Thyroid gland (tissue), 4 donors: ENCODE measurements at regions not wholly inside any gene's neighbourhood (a gene's known extent, or its start where the extent isn't known, plus 50 kb on each side); places are given as distances from the start of the nearest gene placed in this dataset.

ENCODE experiments used
- DNase-seq, 2 donors: peaks; one replicate each; pipeline ENCODE4 v3.0.0-alpha.2; 2019
- H3K27ac ChIP-seq, 3 donors: fragments of 200-600 bp; sonication (generic); 1 replicate in 2 of 3; 2 replicates in 1 of 3; pipeline ENCODE4 v1.5.1; 2016 to 2019; ENCODE audit warnings: mild to moderate bottlenecking in 1 of 3, moderate library complexity in 1 of 3
- H3K27me3 ChIP-seq: fragments of 200-600 bp; sonication (generic); one replicate; pipeline ENCODE4 v1.5.1; 2019
- H3K36me3 ChIP-seq, 2 donors: fragments of 200-600 bp; sonication (generic); one replicate each; pipeline ENCODE4 v1.5.1; 2016 to 2019
- H3K4me1 ChIP-seq, 2 donors: fragments of 200-600 bp; sonication (generic); one replicate each; pipeline ENCODE4 v1.5.1; 2017 to 2019
- H3K4me3 ChIP-seq, 3 donors: fragments of 200-600 bp; sonication (generic); replicated peaks in 1 of 3; 1 replicate in 2 of 3; 2 replicates in 1 of 3; pipeline ENCODE4 v1.5.1; 2016; ENCODE audit warnings: mild to moderate bottlenecking in 1 of 3
- H3K9me3 ChIP-seq: fragments of 200-600 bp; sonication (generic); one replicate; pipeline ENCODE4 v1.5.1; 2017
- POLR2A ChIP-seq, 2 donors: fragments of 450-650 bp; IDR thresholded peaks; one replicate each; pipeline ENCODE4 v1.6.1; 2017; ENCODE audit warnings: antibody characterized with exemption in 2 of 2, mild to moderate bottlenecking in 2 of 2, moderate library complexity in 1 of 2
- WGBS, 2 donors: methylation state at CpG; one replicate each; pipeline ENCODE4 v1.1.5; 2017; 5-methylcytosine and 5-hydroxymethylcytosine counted together
- intact Hi-C: fragments of 100-400 bp; cut with DNase I; formaldehyde crosslinking; loops from one replicate; pipeline ENCODE4 v1.15.1; 2023
- TF ChIP-seq, protein P1 (sequence below), 6 experiments: fragments of 200-600 bp in 3 of 6; fragments of 450-650 bp in 3 of 6; sonication (generic) in 3 of 6; IDR thresholded peaks; one replicate each; pipeline ENCODE4 v1.5.1; 2016 to 2019; ENCODE audit warnings: antibody characterized with exemption in 6 of 6, mild to moderate bottlenecking in 2 of 6, inconsistent platforms in 1 of 6, moderate library complexity in 1 of 6

DNA sequence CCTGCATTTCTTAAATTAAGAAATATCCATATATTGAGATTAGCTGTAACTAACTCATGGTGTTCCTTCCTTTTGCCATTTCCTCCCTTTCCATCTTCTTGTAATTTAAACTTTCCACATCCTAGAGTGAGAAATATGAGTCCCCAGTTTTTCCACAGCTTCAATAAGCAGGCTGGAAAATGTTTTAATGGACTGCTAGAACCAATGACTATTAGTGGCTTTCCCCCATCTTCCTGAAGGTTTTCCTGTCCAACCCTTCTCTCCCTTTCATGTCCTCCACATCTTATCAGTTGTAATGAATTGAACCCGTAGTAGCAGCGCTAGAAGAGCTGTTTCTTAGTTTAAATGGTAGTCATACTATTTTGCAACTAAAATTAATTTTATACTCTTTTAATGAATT lies 145.7 kb downstream of the AHR start:
- intact Hi-C loops = no loop called here
- TF ChIP-seq, protein P1, sequence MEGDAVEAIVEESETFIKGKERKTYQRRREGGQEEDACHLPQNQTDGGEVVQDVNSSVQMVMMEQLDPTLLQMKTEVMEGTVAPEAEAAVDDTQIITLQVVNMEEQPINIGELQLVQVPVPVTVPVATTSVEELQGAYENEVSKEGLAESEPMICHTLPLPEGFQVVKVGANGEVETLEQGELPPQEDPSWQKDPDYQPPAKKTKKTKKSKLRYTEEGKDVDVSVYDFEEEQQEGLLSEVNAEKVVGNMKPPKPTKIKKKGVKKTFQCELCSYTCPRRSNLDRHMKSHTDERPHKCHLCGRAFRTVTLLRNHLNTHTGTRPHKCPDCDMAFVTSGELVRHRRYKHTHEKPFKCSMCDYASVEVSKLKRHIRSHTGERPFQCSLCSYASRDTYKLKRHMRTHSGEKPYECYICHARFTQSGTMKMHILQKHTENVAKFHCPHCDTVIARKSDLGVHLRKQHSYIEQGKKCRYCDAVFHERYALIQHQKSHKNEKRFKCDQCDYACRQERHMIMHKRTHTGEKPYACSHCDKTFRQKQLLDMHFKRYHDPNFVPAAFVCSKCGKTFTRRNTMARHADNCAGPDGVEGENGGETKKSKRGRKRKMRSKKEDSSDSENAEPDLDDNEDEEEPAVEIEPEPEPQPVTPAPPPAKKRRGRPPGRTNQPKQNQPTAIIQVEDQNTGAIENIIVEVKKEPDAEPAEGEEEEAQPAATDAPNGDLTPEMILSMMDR (IDR thresholded peaks at IDR 0.05) = no peak
- TF ChIP-seq POLR2A (IDR thresholded peaks at IDR 0.05) = no peak
- 90 to 91% methylated on average over 2 of the region's 2 CpGs for WGBS, 2 donors

DNA sequence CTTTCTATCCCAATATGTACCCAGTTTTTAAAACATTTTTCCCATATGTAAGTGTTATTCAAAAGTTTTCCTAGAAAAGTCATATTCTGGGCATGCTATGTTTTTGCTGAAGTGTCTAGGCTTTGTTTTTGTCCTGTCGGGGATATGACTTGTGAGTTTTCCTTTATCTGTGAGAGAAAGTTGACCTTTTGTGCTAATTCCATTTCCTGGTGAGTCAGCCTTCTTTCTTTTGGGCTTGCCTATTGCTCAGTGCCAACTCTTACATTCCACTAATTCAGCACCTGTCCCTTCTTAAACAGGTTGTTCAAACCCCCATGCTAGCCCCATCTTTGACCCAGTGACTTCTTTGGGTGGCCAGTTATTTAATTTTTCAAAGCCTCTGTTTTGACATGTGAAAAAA lies 146.2 kb downstream of the AHR start:
- no peak overlapping the region for H3K4me3 ChIP-seq
- TF ChIP-seq, protein P1 (IDR thresholded peaks at IDR 0.05) = no peak
- TF ChIP-seq POLR2A (IDR thresholded peaks at IDR 0.05) = no peak
- H3K27ac ChIP-seq = no peak overlapping the region
- no peaks in the 10 kb centered on the region for H3K36me3 ChIP-seq
- intact Hi-C loops = no loop called here
- H3K27me3 ChIP-seq = no peaks in the 10 kb centered on the region
- WGBS, 2 donors = 46 to 53% methylated on average over 1 of the region's 1 CpG
- H3K9me3 ChIP-seq = no peaks in the 10 kb centered on the region
- peaks cover 0 to 2% of the 10 kb centered on the region in 2 donors for H3K4me1 ChIP-seq
- DNase-seq = no peak

More for the DNA sequence above, 145.7 kb downstream of the AHR start:
- no peak overlapping the region for H3K27ac ChIP-seq
- H3K9me3 ChIP-seq = no peaks in the 10 kb centered on the region
- peaks cover 0 to 2% of the 10 kb centered on the region in 2 donors for H3K4me1 ChIP-seq
- DNase-seq = no peak
- no peaks in the 10 kb centered on the region for H3K36me3 ChIP-seq
- no peaks in the 10 kb centered on the region for H3K27me3 ChIP-seq
- no peak overlapping the region for H3K4me3 ChIP-seq

DNA sequence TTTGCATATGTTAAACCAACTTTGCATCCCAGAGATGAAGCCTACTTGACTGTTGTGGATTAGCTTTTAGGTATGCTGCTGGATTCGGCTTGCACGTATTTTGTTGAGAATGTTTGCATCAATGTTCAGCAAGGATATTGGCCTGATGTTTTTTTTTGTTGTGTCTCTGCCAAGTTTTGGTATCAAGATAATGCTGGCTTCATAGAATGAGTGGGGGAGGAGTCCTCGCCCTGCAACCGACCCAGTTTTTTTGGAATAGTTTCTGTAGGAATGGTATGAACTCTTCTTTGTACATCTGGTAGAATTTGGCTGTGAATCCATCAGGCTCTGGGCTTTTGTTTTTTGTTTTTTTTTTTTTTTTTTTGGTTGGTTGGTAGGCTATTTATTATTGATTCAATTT lies 147.9 kb downstream of the AHR start:
- no peak overlapping the region for H3K4me3 ChIP-seq
- no peaks in the 10 kb centered on the region for H3K36me3 ChIP-seq
- intact Hi-C loops = no loop called here
- TF ChIP-seq POLR2A (IDR thresholded peaks at IDR 0.05) = no peak
- TF ChIP-seq, protein P1 (IDR thresholded peaks at IDR 0.05) = no peak
- H3K27me3 ChIP-seq = no peaks in the 10 kb centered on the region
- no peak overlapping the region for H3K27ac ChIP-seq
- no peaks in the 10 kb centered on the region for H3K9me3 ChIP-seq
- H3K4me1 ChIP-seq = peaks cover 0 to 2% of the 10 kb centered on the region in 2 donors
- 63 to 65% methylated on average over 4 of the region's 4 CpGs for WGBS, 2 donors
- DNase-seq = no peak

DNA sequence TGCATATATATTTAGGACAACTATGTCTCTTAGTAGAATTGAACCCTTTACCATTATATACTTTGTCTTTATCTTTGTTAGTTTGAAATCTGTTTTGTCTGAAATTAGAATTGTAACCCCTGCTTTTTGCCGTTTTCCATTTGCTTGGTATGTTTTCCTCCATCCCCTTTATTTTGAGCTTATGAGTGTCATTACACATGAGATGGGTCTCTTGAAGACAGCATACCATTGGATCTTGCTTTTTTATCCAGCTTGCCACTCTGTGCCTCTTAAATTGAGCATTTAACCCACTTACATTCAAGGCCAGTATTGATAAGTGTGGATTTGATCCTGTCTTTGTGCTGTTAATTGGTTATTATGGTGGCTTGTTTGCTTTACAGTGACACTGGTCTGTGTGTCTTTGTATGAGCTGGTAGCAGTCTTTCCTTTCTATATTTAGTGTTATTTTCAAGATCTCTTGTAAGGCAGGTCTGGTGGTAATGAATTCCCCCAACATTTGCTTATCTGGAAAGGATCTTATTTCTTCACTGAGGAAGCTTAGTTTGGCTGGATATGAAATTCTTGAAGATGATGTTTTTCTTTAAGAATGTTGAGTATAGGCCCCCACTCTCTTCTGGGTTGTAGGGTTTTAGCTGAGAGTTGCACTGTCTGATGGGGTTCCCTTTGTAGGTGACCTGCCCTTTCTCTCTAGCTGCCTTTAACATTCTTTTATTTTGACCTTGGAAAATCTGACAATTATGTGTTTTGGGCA lies 149.5 kb downstream of the AHR start:
- Histone ChIP-seq H3K9me3 (no peaks in the 10 kb centered on the region), H3K27ac (no peak overlapping the region), H3K36me3 (no peaks in the 10 kb centered on the region), H3K4me3 (no peak overlapping the region), H3K4me1 (peaks cover 0 to 2% of the 10 kb centered on the region in 2 donors), H3K27me3 (no peaks in the 10 kb centered on the region)
- intact Hi-C loops = no loop called here
- TF ChIP-seq, protein P1 (IDR thresholded peaks at IDR 0.05) = no peak
- TF ChIP-seq POLR2A (IDR thresholded peaks at IDR 0.05) = no peak
- DNase-seq = no peak
- WGBS, 2 donors = 91 to 98% methylated on average over 1 of the region's 1 CpG
